Kidney epithelial cell (primary cell): ENCODE measurements at regions not wholly inside any gene's neighbourhood (a gene's known extent, or its start where the extent isn't known, plus 50 kb on each side); places are given as distances from the start of the nearest gene placed in this dataset.

Experiments
- DNase-seq: peaks from one replicate; pipeline ENCODE4 v3.0.0-alpha.2; 2010; ENCODE audit warnings: low read depth
- H3K27me3 ChIP-seq: 2 replicates; pipeline ENCODE4 v1.6.0; 2011; ENCODE audit warnings: low read length; ENCODE audit not compliant: control insufficient read depth, insufficient read depth
- H3K36me3 ChIP-seq: 2 replicates; pipeline ENCODE4 v1.5.1; 2011; ENCODE audit warnings: low read length; ENCODE audit not compliant: control insufficient read depth, insufficient read depth
- H3K4me3 ChIP-seq: 2 replicates; pipeline ENCODE4 v1.5.1; 2011; ENCODE audit warnings: low read depth, mild to moderate bottlenecking, control low read depth, low read length
- CTCF ChIP-seq: IDR thresholded peaks from 2 replicates; pipeline ENCODE4 v1.5.1; 2011; ENCODE audit warnings: mild to moderate bottlenecking, moderate library complexity, low read length, control low read depth, inconsistent platforms; ENCODE audit not compliant: insufficient read depth, poor library complexity, severe bottlenecking

GRCh38 chr4:126097155-126097799, 782.5 kb downstream of the FAT4 start:
- no peaks in the 10 kb centered on the region for H3K36me3 ChIP-seq
- H3K4me3 ChIP-seq: no peak overlapping the region
- no peaks in the 10 kb centered on the region for H3K27me3 ChIP-seq
- no peak for DNase-seq
- no peak for TF ChIP-seq CTCF

- H3K4me3 ChIP-seq: no peak overlapping the region
- peak; percentile 17 for TF ChIP-seq CTCF
- no peaks in the 10 kb centered on the region for H3K27me3 ChIP-seq
- H3K36me3 ChIP-seq: no peaks in the 10 kb centered on the region
- no peak for DNase-seq
These were observed 791.9 kb downstream of the FAT4 start for GRCh38 chr4:126106658-126107057.

- H3K36me3 ChIP-seq: no peaks in the 10 kb centered on the region
- no peak for TF ChIP-seq CTCF
- DNase-seq: no peak
- no peaks in the 10 kb centered on the region for H3K27me3 ChIP-seq
- no peak overlapping the region for H3K4me3 ChIP-seq
These were observed 795.1 kb downstream of the FAT4 start for GRCh38 chr4:126109836-126110235.

GRCh38 chr4:126113058-126113457, 798.3 kb downstream of the FAT4 start:
- H3K27me3 ChIP-seq: no peaks in the 10 kb centered on the region
- H3K36me3 ChIP-seq: no peaks in the 10 kb centered on the region
- H3K4me3 ChIP-seq: no peak overlapping the region
- no peak for DNase-seq
- TF ChIP-seq CTCF: no peak

GRCh38 chr4:126123611-126124325, 809.0 kb downstream of the FAT4 start:
- no peak for TF ChIP-seq CTCF
- H3K36me3 ChIP-seq: no peaks in the 10 kb centered on the region
- no peak for DNase-seq
- no peak overlapping the region for H3K4me3 ChIP-seq
- H3K27me3 ChIP-seq: no peaks in the 10 kb centered on the region
